H1 (cell line): ENCODE measurements at regions not wholly inside any gene's neighbourhood (a gene's known extent, or its start where the extent isn't known, plus 50 kb on each side); places are given as distances from the start of the nearest gene placed in this dataset.

Source experiments
- CTCF ChIA-PET: fragments of 300-600 bp; sonication (Branson Sonifier 250); formaldehyde crosslinking; loops from one replicate; lab custom pipeline; 2021; ENCODE audit not compliant: partially characterized antibody; lab: Charles Lee
- POLR2A ChIA-PET: fragments of 300-600 bp; sonication (Branson Sonifier 250); formaldehyde crosslinking; loops from one replicate; lab custom pipeline; 2021; ENCODE audit warnings: inconsistent platforms; ENCODE audit not compliant: partially characterized antibody; lab: Charles Lee
- DNase-seq, 2 experiments: peaks; one replicate each; pipeline versions ENCODE4 v3.0.0 to v3.0.0-alpha.2; 2010 to 2022; ENCODE audit warnings: low spot score in 2 of 2, low read depth in 1 of 2, mixed read lengths in 1 of 2
- FAIRE-seq: peaks from 2 replicates; lab custom pipeline; 2011; peaks lifted over from hg19 to GRCh38; lab: Jason Lieb, UNC
- H2AFZ ChIP-seq: 2 replicates; pipeline ENCODE4 v1.8.1; 2012; ENCODE audit warnings: low read length, inconsistent platforms
- H2AK5ac ChIP-seq: 2 replicates; pipeline ENCODE4 v1.6.1; 2013; ENCODE audit warnings: low read depth, low read length
- H2BK120ac ChIP-seq: replicated peaks from 2 replicates; pipeline ENCODE3; 2013; ENCODE audit warnings: low read depth, low read length, inconsistent platforms
- H2BK12ac ChIP-seq: 2 replicates; pipeline ENCODE4 v1.6.1; 2013; ENCODE audit warnings: low read depth, low read length
- H2BK15ac ChIP-seq: 2 replicates; pipeline ENCODE4 v1.6.1; 2013; ENCODE audit warnings: low read length
- H2BK20ac ChIP-seq: 2 replicates; pipeline ENCODE4 v1.6.1; 2013; ENCODE audit warnings: low read length
- H2BK5ac ChIP-seq: 2 replicates; pipeline ENCODE4 v1.6.1; 2013; ENCODE audit warnings: low read depth, low read length
- H3K14ac ChIP-seq: 2 replicates; pipeline ENCODE4 v1.6.1; 2013; ENCODE audit warnings: inconsistent platforms; ENCODE audit not compliant: insufficient read length
- H3K18ac ChIP-seq: 2 replicates; pipeline ENCODE4 v1.6.1; 2013; ENCODE audit warnings: low read length; ENCODE audit errors: extremely low read depth
- H3K23ac ChIP-seq: 2 replicates; pipeline ENCODE4 v1.6.1; 2013; ENCODE audit warnings: inconsistent platforms; ENCODE audit not compliant: insufficient read length
- H3K23me2 ChIP-seq: 2 replicates; pipeline ENCODE4 v1.6.1; 2013; ENCODE audit warnings: low read depth, low read length
- H3K27ac ChIP-seq: 2 replicates; pipeline ENCODE4 v1.6.1; 2011; ENCODE audit warnings: low read depth, low read length, inconsistent platforms
- H3K27me3 ChIP-seq, 4 experiments: replicated peaks in 1 of 4; 1 replicate in 1 of 4; 2 replicates in 3 of 4; pipeline versions ENCODE4 v1.6.1 to v1.8.1; 2011 to 2013; ENCODE audit warnings: low read length in 3 of 4, mild to moderate bottlenecking in 3 of 4, inconsistent platforms in 2 of 4, mixed read lengths in 2 of 4, moderate library complexity in 1 of 4; ENCODE audit not compliant: control insufficient read depth in 3 of 4, insufficient read depth in 3 of 4; ENCODE audit errors: extremely low read depth in 1 of 4
- H3K36me3 ChIP-seq, 4 experiments: 2 replicates each; pipeline versions ENCODE4 v1.6.1 to v1.8.1; 2011 to 2013; ENCODE audit warnings: mild to moderate bottlenecking in 4 of 4, low read length in 3 of 4, moderate library complexity in 2 of 4, control low read depth in 1 of 4, inconsistent platforms in 1 of 4; ENCODE audit not compliant: insufficient read depth in 4 of 4, control insufficient read depth in 2 of 4
- H3K4ac ChIP-seq: replicated peaks from 2 replicates; pipeline ENCODE3; 2013; ENCODE audit warnings: low read length, low read depth, mixed read lengths, inconsistent platforms; ENCODE audit not compliant: insufficient read length
- H3K4me1 ChIP-seq, 4 experiments: replicated peaks in 1 of 4; 1 replicate in 1 of 4; 2 replicates in 3 of 4; pipeline versions ENCODE4 v1.6.1 to v1.8.1; 2011 to 2013; ENCODE audit warnings: low read length in 3 of 4, inconsistent platforms in 2 of 4, mixed read lengths in 1 of 4; ENCODE audit not compliant: insufficient read depth in 4 of 4, control insufficient read depth in 3 of 4
- H3K4me2 ChIP-seq, 2 experiments: 2 replicates each; pipeline versions ENCODE4 v1.6.1 to v1.8.1; 2011 to 2013; ENCODE audit warnings: low read depth in 2 of 2, low read length in 2 of 2, control low read depth in 1 of 2, inconsistent platforms in 1 of 2, mild to moderate bottlenecking in 1 of 2; ENCODE audit not compliant: insufficient read depth in 1 of 2
- H3K4me3 ChIP-seq, 4 experiments: fragments of 200-600, 300-600 bp in 1 of 4; sonication (generic), shearing (Covaris generic), sonication (Bioruptor Twin) in 1 of 4; 2 replicates each; pipeline versions ENCODE4 v1.5.1 to v1.8.1; 2011 to 2016; ENCODE audit warnings: low read length in 4 of 4, low read depth in 3 of 4, control low read depth in 2 of 4, inconsistent platforms in 2 of 4, mild to moderate bottlenecking in 2 of 4, mixed read lengths in 1 of 4, moderate library complexity in 1 of 4; ENCODE audit not compliant: insufficient read depth in 2 of 4; ENCODE audit errors: extremely low read depth in 1 of 4
- H3K56ac ChIP-seq: replicated peaks from 2 replicates; pipeline ENCODE3; 2013; ENCODE audit warnings: low read depth, mild to moderate bottlenecking, mixed read lengths, low read length, inconsistent platforms; ENCODE audit not compliant: insufficient read length
- H3K79me1 ChIP-seq: 2 replicates; pipeline ENCODE4 v1.6.1; 2013; ENCODE audit warnings: low read depth, low read length, control low read depth
- H3K79me2 ChIP-seq, 2 experiments: 2 replicates each; pipeline versions ENCODE4 v1.6.1 to v1.8.1; 2012 to 2013; ENCODE audit warnings: low read length in 2 of 2, mild to moderate bottlenecking in 2 of 2, inconsistent platforms in 1 of 2; ENCODE audit not compliant: insufficient read depth in 2 of 2, control insufficient read depth in 1 of 2
- H3K9ac ChIP-seq, 4 experiments: replicated peaks in 1 of 4; 1 replicate in 1 of 4; 2 replicates in 3 of 4; pipeline versions ENCODE4 v1.6.1 to v1.8.1; 2011 to 2013; ENCODE audit warnings: low read depth in 3 of 4, low read length in 3 of 4, control low read depth in 2 of 4, mild to moderate bottlenecking in 2 of 4, moderate library complexity in 2 of 4, inconsistent platforms in 1 of 4; ENCODE audit errors: extremely low read depth in 1 of 4
- H3K9me3 ChIP-seq, 2 experiments: 2 replicates each; pipeline versions ENCODE4 v1.6.1 to v1.8.1; 2012 to 2013; ENCODE audit warnings: mild to moderate bottlenecking in 2 of 2, moderate library complexity in 2 of 2, control low read depth in 1 of 2, inconsistent platforms in 1 of 2, low read depth in 1 of 2, low read length in 1 of 2, mixed read lengths in 1 of 2; ENCODE audit not compliant: insufficient read depth in 2 of 2
- H4K20me1 ChIP-seq, 2 experiments: replicated peaks in 1 of 2; 2 replicates each; pipeline versions ENCODE3 to v1.8.1; 2011 to 2013; ENCODE audit warnings: inconsistent platforms in 2 of 2, low read length in 2 of 2, mild to moderate bottlenecking in 1 of 2; ENCODE audit not compliant: insufficient read depth in 2 of 2, control insufficient read depth in 1 of 2
- H4K5ac ChIP-seq: 2 replicates; pipeline ENCODE4 v1.6.1; 2013; ENCODE audit warnings: low read length, low read depth, mixed read lengths, inconsistent platforms; ENCODE audit not compliant: insufficient read length
- H4K8ac ChIP-seq: 2 replicates; pipeline ENCODE4 v1.8.0; 2013; ENCODE audit warnings: mild to moderate bottlenecking, moderate library complexity, low read length, inconsistent platforms; ENCODE audit not compliant: insufficient read depth; ENCODE audit errors: extremely low read depth
- H4K91ac ChIP-seq: replicated peaks from 2 replicates; pipeline ENCODE3; 2013; ENCODE audit warnings: low read length, mixed read lengths, inconsistent platforms; ENCODE audit not compliant: insufficient read length
- CBX5 ChIP-seq: fragments of 300-800, 300-1000 bp; sonication (generic); IDR thresholded peaks from 2 replicates; pipeline ENCODE4 v1.7.1; 2016; ENCODE audit warnings: antibody characterized with exemption, low read length, low read depth
- GABPA ChIP-seq: IDR thresholded peaks from 2 replicates; pipeline ENCODE4 v1.6.1; 2011; ENCODE audit warnings: mild to moderate bottlenecking, low read length, moderate library complexity, borderline replicate concordance; ENCODE audit not compliant: insufficient read depth
- JUN ChIP-seq: IDR thresholded peaks from 2 replicates; pipeline ENCODE4 v1.6.1; 2011; ENCODE audit warnings: low read depth, mild to moderate bottlenecking, improper control_type of control experiment, low read length
- SP1 ChIP-seq: IDR thresholded peaks from 2 replicates; pipeline ENCODE4 v1.6.1; 2011; ENCODE audit warnings: low read depth, low read length
- YY1 ChIP-seq: IDR thresholded peaks from 2 replicates; pipeline ENCODE4 v1.6.1; 2011; ENCODE audit warnings: low read depth, mild to moderate bottlenecking, low read length
- WGBS, 2 experiments: shearing (Covaris generic) in 1 of 2; methylation state at CpG; one replicate each; pipeline versions ENCODE4 v1.1.6 to v1.1.7; 2013 to 2015; ENCODE audit warnings: low lambda C conversion rate in 2 of 2, mixed read lengths in 2 of 2, inconsistent platforms in 1 of 2, low coverage in 1 of 2, missing lambda C conversion rate in 1 of 2; ENCODE audit not compliant: insufficient replicate concordance in 2 of 2, insufficient coverage in 1 of 2, insufficient read length in 1 of 2; ENCODE audit errors: extremely low coverage in 1 of 2, missing lambda C conversion rate in 1 of 2; 5-methylcytosine and 5-hydroxymethylcytosine counted together

GRCh38 chr10:71007516-71007915, 119.2 kb upstream of the PCBD1 start:
- no peaks in the 10 kb centered on the region for H3K36me3 ChIP-seq
- TF ChIP-seq JUN (no peak), SP1 (no peak), CBX5 (no peak), GABPA (no peak), YY1 (no peak)

More at GRCh38 chr10:71007516-71007915, 119.2 kb upstream of the PCBD1 start:
- ChIA-PET CTCF (interaction anchor here (0.6 to 2.5 kb wide), 8 partner anchors 10 to 500 kb away, joined by 3 to 10 read pairs (median 4); no protein-coding TSS in a partner anchor), POLR2A (interaction anchor here (0.8 kb wide), 1 partner anchor 11 kb away, joined by 3 read pairs; no protein-coding TSS in a partner anchor)
- H3K27ac ChIP-seq = no peak overlapping the region
- no peaks in the 10 kb centered on the region for H3K79me1 ChIP-seq
- H4K8ac ChIP-seq = no peak overlapping the region
- H4K20me1 ChIP-seq = no peaks in the 10 kb centered on the region
- FAIRE-seq (no peak), DNase-seq (no peak)
- no peak overlapping the region for H2BK20ac ChIP-seq
- H3K23me2 ChIP-seq = peaks cover 2% of the 10 kb centered on the region; the same call in 1 of the 2 replicates
- no peak overlapping the region for H4K5ac ChIP-seq
- no peak overlapping the region for H2AK5ac ChIP-seq
- no peaks in the 10 kb centered on the region for H3K9me3 ChIP-seq
- WGBS, 2 experiments = 89% methylated on average over 4 of the region's 4 CpGs; no CpG with 5 or more reads in 1 of the 2 experiments
- no peak overlapping the region for H2BK5ac ChIP-seq
- no peak overlapping the region for H3K4me3 ChIP-seq
- no peak overlapping the region for H2AFZ ChIP-seq
- H3K27me3 ChIP-seq = no peaks in the 10 kb centered on the region; a peak in 2 of 7 replicates
- H3K56ac ChIP-seq = no peak overlapping the region
- H2BK15ac ChIP-seq = no peak overlapping the region
- no peak overlapping the region for H3K4ac ChIP-seq
- H3K14ac ChIP-seq = no peak overlapping the region
- no peak overlapping the region for H3K4me2 ChIP-seq
- H3K18ac ChIP-seq = no peak overlapping the region; the same call in 1 of the 2 replicates
- no peak overlapping the region for H3K9ac ChIP-seq
- peaks cover 0 to 11% (median 5%) of the 10 kb centered on the region in 4 experiments; a peak in 6 of 7 replicates for H3K4me1 ChIP-seq
- H3K23ac ChIP-seq = no peak overlapping the region
- H2BK12ac ChIP-seq = no peak overlapping the region
- H2BK120ac ChIP-seq = no peak overlapping the region
- H3K79me2 ChIP-seq = no peaks in the 10 kb centered on the region
- H4K91ac ChIP-seq = no peak overlapping the region
